Activated naive CD4-positive, alpha-beta T cell treated with anti-CD3 and anti-CD28 coated beads, Interleukin-2, amount 50 U/mL, for 72 hours (primary cell): ENCODE measurements at regions not wholly inside any gene's neighbourhood (a gene's known extent, or its start where the extent isn't known, plus 50 kb on each side); places are given as distances from the start of the nearest gene placed in this dataset.

Experiments
- ATAC-seq, 2 donors: fragments of 150-1000 bp; cut with Tn5 transposase; 2 replicates each; pipeline ENCODE4 v1.10.0; 2021; ENCODE audit warnings: mild to moderate bottlenecking in 2 of 2, moderate library complexity in 2 of 2
- DNase-seq, 2 donors: peaks; one replicate each; pipeline ENCODE4 v3.0.0; 2021 to 2022; ENCODE audit warnings: low spot score in 2 of 2
- H3K27ac Mint-ChIP-seq, 2 donors: one replicate each; pipeline ENCODE4 v1.8.0; 2022; ENCODE audit warnings: mild to moderate bottlenecking in 2 of 2, mixed read lengths in 2 of 2
- H3K36me3 Mint-ChIP-seq, 2 donors: one replicate each; pipeline ENCODE4 v1.8.0; 2022; ENCODE audit warnings: mixed read lengths in 2 of 2
- H3K9me3 Mint-ChIP-seq, 2 donors: one replicate each; pipeline ENCODE4 v1.8.0; 2022; ENCODE audit warnings: mixed read lengths in 2 of 2

- Mint-ChIP-seq H3K27ac (no peak overlapping the region), H3K9me3 (peaks cover 0 to 7% of the 10 kb centered on the region in 2 donors), H3K36me3 (peaks cover 4 to 6% of the 10 kb centered on the region in 2 donors)
- DNase-seq, result no peak
- no peak for ATAC-seq
Measured at GRCh38 chr11:115660030-115660805, 156.0 kb upstream of the CADM1 start.

DNA sequence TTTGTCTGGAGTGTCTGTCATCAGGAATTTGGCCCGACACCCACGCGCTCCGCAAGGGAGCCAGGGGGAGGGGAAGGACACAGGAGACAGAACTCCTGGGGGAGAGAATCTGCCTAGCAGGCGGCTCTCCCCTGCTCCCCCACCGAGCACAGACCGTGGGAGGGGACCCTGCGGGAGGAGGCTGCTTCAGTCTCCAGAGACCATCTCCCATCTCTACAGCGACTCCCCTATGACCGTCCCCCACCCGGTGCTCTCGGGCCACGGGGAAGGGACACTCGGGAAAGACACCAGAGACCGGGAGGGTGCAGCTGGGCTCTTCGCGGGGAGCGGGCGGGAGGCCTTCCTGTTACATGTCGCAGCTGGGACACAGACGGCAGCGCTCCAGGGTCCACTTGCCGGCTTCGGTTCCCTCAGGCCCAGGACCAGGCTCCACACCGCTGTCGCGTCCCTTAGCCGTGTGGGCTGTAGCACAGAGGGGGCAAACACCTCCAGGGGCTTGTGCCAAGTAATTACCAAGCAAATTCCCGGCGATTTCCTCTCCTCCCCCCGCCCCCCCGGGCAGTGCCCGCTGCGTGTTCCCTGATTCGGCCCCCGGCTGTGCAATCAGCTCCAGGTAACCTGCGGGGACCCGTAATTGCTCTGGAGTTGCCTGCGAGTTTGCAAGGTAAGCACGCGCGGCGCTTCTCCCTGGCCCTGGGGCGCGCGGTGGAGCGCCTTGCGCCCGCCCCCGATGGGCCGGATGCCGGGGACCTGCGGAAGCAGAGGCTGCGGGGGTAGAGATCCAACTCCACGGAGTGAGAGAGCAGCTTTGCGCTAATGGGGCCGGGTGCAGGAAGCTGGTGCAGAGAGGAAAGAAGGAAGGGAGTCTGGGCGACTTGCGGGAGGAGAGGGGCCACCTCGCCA, 155.1 kb upstream of the CADM1 start:
- no peak overlapping the region for H3K27ac Mint-ChIP-seq
- ATAC-seq, result no peak
- H3K9me3 Mint-ChIP-seq, result peaks cover 0 to 5% of the 10 kb centered on the region in 2 donors
- H3K36me3 Mint-ChIP-seq, result peaks cover 4 to 6% of the 10 kb centered on the region in 2 donors
- no peak for DNase-seq

GRCh38 chr11:115657586-115657985, 153.4 kb upstream of the CADM1 start:
- Mint-ChIP-seq H3K36me3 (peaks cover 4 to 6% of the 10 kb centered on the region in 2 donors), H3K9me3 (no peaks in the 10 kb centered on the region), H3K27ac (no peak overlapping the region)
- no peak for DNase-seq
- ATAC-seq, result no peak

- ATAC-seq, result no peak
- peaks cover 4 to 6% of the 10 kb centered on the region in 2 donors for H3K36me3 Mint-ChIP-seq
- DNase-seq, result no peak
- H3K27ac Mint-ChIP-seq, result no peak overlapping the region
- H3K9me3 Mint-ChIP-seq, result no peaks in the 10 kb centered on the region
Measured at GRCh38 chr11:115656669-115657068, 152.5 kb upstream of the CADM1 start.

GRCh38 chr11:115656041-115656440, 151.8 kb upstream of the CADM1 start:
- ATAC-seq, result no peak
- no peak for DNase-seq
- Mint-ChIP-seq H3K9me3 (no peaks in the 10 kb centered on the region), H3K27ac (no peak overlapping the region), H3K36me3 (peaks cover 4 to 6% of the 10 kb centered on the region in 2 donors)

DNA sequence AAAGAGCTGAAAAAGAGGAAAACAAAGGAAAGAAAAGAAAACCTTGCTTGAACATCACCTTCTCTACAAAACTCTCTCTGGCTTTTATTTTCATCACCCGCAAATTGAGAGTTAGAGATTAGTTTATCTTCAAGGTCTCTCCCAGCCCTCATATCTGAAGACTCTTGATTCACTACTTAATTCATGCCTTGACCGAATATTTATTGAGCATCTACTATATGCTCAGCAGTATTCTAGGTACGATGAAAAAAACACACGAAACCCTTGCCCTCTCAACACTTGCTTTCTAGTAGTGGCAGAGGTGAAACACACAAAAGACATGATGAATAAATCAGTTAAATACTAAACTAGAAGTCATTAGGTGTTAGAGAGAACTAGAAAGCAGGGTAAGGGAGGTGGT, 150.6 kb upstream of the CADM1 start:
- no peak for ATAC-seq
- no peak overlapping the region for H3K27ac Mint-ChIP-seq
- H3K36me3 Mint-ChIP-seq, result peaks cover 0 to 6% of the 10 kb centered on the region in 2 donors
- no peak for DNase-seq
- H3K9me3 Mint-ChIP-seq, result no peaks in the 10 kb centered on the region

DNA sequence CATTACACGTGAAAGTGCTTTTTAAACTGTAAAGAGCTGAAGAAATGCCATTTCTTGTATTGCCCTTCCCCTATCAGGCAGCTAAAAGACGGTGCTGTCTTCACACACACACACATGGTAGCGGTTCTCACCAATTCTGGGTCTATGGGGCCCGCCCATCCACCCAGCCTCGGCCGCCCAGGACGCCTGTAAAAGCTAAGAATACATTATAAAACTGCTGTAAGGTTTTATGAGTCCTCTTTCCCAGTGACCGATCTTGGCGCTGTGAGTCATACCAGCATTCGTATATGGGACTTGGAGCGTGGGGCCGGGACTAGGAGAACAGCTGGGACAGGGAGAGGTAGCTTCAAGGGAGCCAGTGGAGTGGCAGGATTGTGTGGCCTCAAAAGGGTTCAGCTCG, 149.7 kb upstream of the CADM1 start:
- ATAC-seq (no peak), DNase-seq (no peak)
- peaks cover 0 to 6% of the 10 kb centered on the region in 2 donors for H3K36me3 Mint-ChIP-seq
- no peak overlapping the region for H3K27ac Mint-ChIP-seq
- H3K9me3 Mint-ChIP-seq, result peaks cover 0 to 1% of the 10 kb centered on the region in 2 donors

- Mint-ChIP-seq H3K36me3 (no peaks in the 10 kb centered on the region), H3K27ac (no peak overlapping the region), H3K9me3 (peaks cover 0 to 4% of the 10 kb centered on the region in 2 donors)
- ATAC-seq, result no peak
- no peak for DNase-seq
Measured at GRCh38 chr11:115653076-115653475, 148.9 kb upstream of the CADM1 start.

DNA sequence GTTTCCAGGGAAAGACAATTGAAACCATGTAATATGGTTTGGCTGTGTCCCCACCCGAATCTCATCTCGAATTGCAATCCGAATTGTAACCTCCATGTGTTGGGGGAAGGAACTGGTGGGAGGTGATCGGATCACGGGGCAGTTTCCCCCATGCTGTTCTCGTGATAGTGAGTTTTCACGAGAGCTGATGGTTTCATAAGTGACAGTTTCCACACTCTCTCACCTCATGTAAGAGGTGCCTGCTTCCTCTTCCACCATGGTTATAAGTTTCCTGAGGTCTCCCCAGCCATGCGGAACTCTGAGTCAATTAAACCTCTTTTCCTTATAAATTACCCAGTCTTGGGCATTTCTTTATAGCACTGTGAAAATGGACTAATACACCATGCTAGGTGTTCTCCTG, 148.3 kb upstream of the CADM1 start:
- H3K36me3 Mint-ChIP-seq, result no peaks in the 10 kb centered on the region
- H3K9me3 Mint-ChIP-seq, result peaks cover 0 to 4% of the 10 kb centered on the region in 2 donors
- DNase-seq, result no peak
- no peak for ATAC-seq
- no peak overlapping the region for H3K27ac Mint-ChIP-seq

- peaks cover 0 to 4% of the 10 kb centered on the region in 2 donors for H3K9me3 Mint-ChIP-seq
Measured at GRCh38 chr11:115652094-115652493, 147.9 kb upstream of the CADM1 start.

GRCh38 chr11:115649461-115649860, 145.2 kb upstream of the CADM1 start:
- Mint-ChIP-seq H3K36me3 (no peaks in the 10 kb centered on the region), H3K27ac (no peak overlapping the region), H3K9me3 (peaks cover 0 to 4% of the 10 kb centered on the region in 2 donors)
- ATAC-seq (no peak), DNase-seq (no peak)

More at GRCh38 chr11:115652094-115652493, 147.9 kb upstream of the CADM1 start:
- no peak for DNase-seq
- ATAC-seq, result no peak
- no peaks in the 10 kb centered on the region for H3K36me3 Mint-ChIP-seq
- H3K27ac Mint-ChIP-seq, result no peak overlapping the region

GRCh38 chr11:115645631-115646317, 141.6 kb upstream of the CADM1 start:
- DNase-seq (no peak), ATAC-seq (no peak)
- Mint-ChIP-seq H3K9me3 (peaks cover 0 to 4% of the 10 kb centered on the region in 2 donors), H3K36me3 (no peaks in the 10 kb centered on the region), H3K27ac (no peak overlapping the region)

GRCh38 chr11:115644856-115645255, 140.6 kb upstream of the CADM1 start:
- ATAC-seq (no peak), DNase-seq (no peak)
- H3K9me3 Mint-ChIP-seq, result peaks cover 0 to 4% of the 10 kb centered on the region in 2 donors
- H3K27ac Mint-ChIP-seq, result no peak overlapping the region
- H3K36me3 Mint-ChIP-seq, result no peaks in the 10 kb centered on the region

- Mint-ChIP-seq H3K9me3 (peaks cover 0 to under 1% of the 10 kb centered on the region in 2 donors), H3K27ac (no peak overlapping the region), H3K36me3 (no peaks in the 10 kb centered on the region)
- ATAC-seq, result no peak
- no peak for DNase-seq
Measured at GRCh38 chr11:115643549-115644270, 139.5 kb upstream of the CADM1 start.

- Mint-ChIP-seq H3K27ac (no peak overlapping the region), H3K9me3 (no peaks in the 10 kb centered on the region), H3K36me3 (no peaks in the 10 kb centered on the region)
- no peak for ATAC-seq
- DNase-seq, result no peak
Measured at GRCh38 chr11:115642660-115643059, 138.4 kb upstream of the CADM1 start.

DNA sequence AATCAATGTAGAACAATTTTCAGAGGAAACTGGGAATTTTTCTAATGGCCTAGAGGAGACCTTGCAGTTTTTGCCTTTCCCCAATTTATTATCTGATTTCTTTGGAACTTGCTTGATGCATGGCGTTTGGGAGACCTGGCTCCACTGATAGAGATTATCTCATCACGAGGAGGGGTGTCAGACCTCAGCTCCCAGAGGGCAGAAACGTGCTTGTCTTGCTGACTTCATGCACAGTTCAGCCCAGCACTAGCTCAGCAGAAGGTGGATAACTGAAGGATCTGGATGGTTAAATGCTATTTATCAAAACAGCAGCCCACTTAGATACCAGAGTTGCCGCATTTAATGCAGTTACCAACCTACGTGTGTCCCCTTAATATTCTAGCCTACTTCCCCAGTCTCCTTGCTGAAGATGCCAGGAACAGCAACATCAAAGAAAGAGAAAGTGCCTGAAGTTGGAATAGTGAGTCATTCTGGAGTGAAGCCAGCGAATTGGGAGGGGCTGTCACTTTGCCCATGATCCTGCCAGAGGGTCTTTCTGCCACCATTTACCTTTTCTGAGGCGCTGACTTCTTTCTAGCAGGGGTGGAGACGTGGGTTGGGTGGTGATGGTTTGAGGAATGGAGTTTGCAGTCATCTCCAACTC, 133.5 kb upstream of the CADM1 start:
- H3K36me3 Mint-ChIP-seq, result no peaks in the 10 kb centered on the region
- H3K9me3 Mint-ChIP-seq, result no peaks in the 10 kb centered on the region
- ATAC-seq (no peak), DNase-seq (no peak)
- no peak overlapping the region for H3K27ac Mint-ChIP-seq
